Left lung (tissue), 4 donors: ENCODE measurements at regions not wholly inside any gene's neighbourhood (a gene's known extent, or its start where the extent isn't known, plus 50 kb on each side); places are given as distances from the start of the nearest gene placed in this dataset.

Experiments
- ATAC-seq: fragments of 200-7000 bp; cut with Tn5 transposase; one replicate; pipeline ENCODE4 v1.9.1; 2020; ENCODE audit warnings: moderate library complexity
- DNase-seq, 4 donors: peaks; one replicate each; pipeline ENCODE4 v3.0.0-alpha.2; 2013 to 2020
- H3K27ac ChIP-seq, 2 donors: fragments of 200-600 bp; sonication (generic) in 1 of 2; one replicate each; pipeline versions ENCODE4 v1.5.0 to v1.8.0; 2020 to 2021
- H3K27me3 ChIP-seq, 2 donors: fragments of 200-600 bp; sonication (generic) in 1 of 2; one replicate each; pipeline versions ENCODE4 v1.5.0 to v1.8.0; 2020 to 2021
- H3K36me3 ChIP-seq, 2 donors: fragments of 200-600 bp; sonication (generic) in 1 of 2; one replicate each; pipeline versions ENCODE4 v1.5.0 to v1.8.0; 2020 to 2021
- H3K4me1 ChIP-seq, 2 donors: fragments of 200-600 bp; one replicate each; pipeline ENCODE4 v1.8.0; 2021
- H3K4me3 ChIP-seq, 2 donors: fragments of 200-600 bp; sonication (generic) in 1 of 2; one replicate each; pipeline versions ENCODE4 v1.5.0 to v1.8.0; 2020 to 2021; ENCODE audit warnings: mild to moderate bottlenecking in 1 of 2
- H3K9me3 ChIP-seq, 2 donors: fragments of 200-600 bp; sonication (generic) in 1 of 2; one replicate each; pipeline versions ENCODE4 v1.5.0 to v1.8.0; 2020 to 2021
- CTCF ChIP-seq, 2 donors: fragments of 200-600 bp; sonication (generic) in 1 of 2; IDR thresholded peaks; one replicate each; pipeline versions ENCODE4 v1.5.0 to v1.8.0; 2021; ENCODE audit warnings: antibody characterized with exemption in 2 of 2
- intact Hi-C, 2 donors: fragments of 100-400 bp; cut with DNase I; formaldehyde crosslinking; loops; one replicate each; pipeline versions ENCODE4 v1.11.2 to v1.14.2; 2022
- donor health status: DM: no; HTN: yes; CAD: no.
- donor health status: DM: no; HTN: no; CAD: no.

GRCh38 chr14:95818581-95818980 is 58.1 kb upstream of the TUNAR start:
- no peaks in the 10 kb centered on the region for H3K4me1 ChIP-seq
- no peak overlapping the region for H3K27ac ChIP-seq
- ATAC-seq (no peak), DNase-seq (no peak)
- no peaks in the 10 kb centered on the region for H3K36me3 ChIP-seq
- H3K4me3 ChIP-seq: no peak overlapping the region
- TF ChIP-seq CTCF (IDR thresholded peaks at IDR 0.05): no peak
- intact Hi-C loops: no loop called here
- H3K27me3 ChIP-seq: peaks cover 0 to 29% of the 10 kb centered on the region in 2 donors
- no peaks in the 10 kb centered on the region for H3K9me3 ChIP-seq

GRCh38 chr14:95817271-95817670 is 59.4 kb upstream of the TUNAR start:
- Histone ChIP-seq H3K4me1 (no peaks in the 10 kb centered on the region), H3K4me3 (no peak overlapping the region), H3K9me3 (no peaks in the 10 kb centered on the region), H3K27ac (no peak overlapping the region), H3K27me3 (peaks cover 0 to 31% of the 10 kb centered on the region in 2 donors), H3K36me3 (no peaks in the 10 kb centered on the region)
- ATAC-seq (no peak), DNase-seq (no peak)
- intact Hi-C loops: no loop called here
- no peak for TF ChIP-seq CTCF (IDR thresholded peaks at IDR 0.05)

- intact Hi-C loops: no loop called here
- no peak overlapping the region for H3K27ac ChIP-seq
- no peak overlapping the region for H3K4me3 ChIP-seq
- H3K36me3 ChIP-seq: no peaks in the 10 kb centered on the region
- H3K4me1 ChIP-seq: no peaks in the 10 kb centered on the region
- DNase-seq: no peak
- peaks cover 0 to 35% of the 10 kb centered on the region in 2 donors for H3K27me3 ChIP-seq
- no peaks in the 10 kb centered on the region for H3K9me3 ChIP-seq
- TF ChIP-seq CTCF (IDR thresholded peaks at IDR 0.05): no peak
- ATAC-seq: no peak
Measured at GRCh38 chr14:95816539-95816938, 60.1 kb upstream of the TUNAR start.

- no peak overlapping the region for H3K27ac ChIP-seq
- DNase-seq (no peak), ATAC-seq (no peak)
- no peak for TF ChIP-seq CTCF (IDR thresholded peaks at IDR 0.05)
- intact Hi-C loops: no loop called here
- H3K4me1 ChIP-seq: no peaks in the 10 kb centered on the region
- H3K4me3 ChIP-seq: no peak overlapping the region
- H3K36me3 ChIP-seq: no peaks in the 10 kb centered on the region
- no peaks in the 10 kb centered on the region for H3K9me3 ChIP-seq
- peaks cover 0 to 40% of the 10 kb centered on the region in 2 donors for H3K27me3 ChIP-seq
Measured at GRCh38 chr14:95815226-95815690, 61.4 kb upstream of the TUNAR start.

- ATAC-seq: no peak
- Histone ChIP-seq H3K27ac (no peak overlapping the region), H3K27me3 (peaks cover 0 to 45% of the 10 kb centered on the region in 2 donors), H3K9me3 (no peaks in the 10 kb centered on the region), H3K4me1 (no peaks in the 10 kb centered on the region), H3K36me3 (no peaks in the 10 kb centered on the region), H3K4me3 (no peak overlapping the region)
- intact Hi-C loops: no loop called here
- no peak for TF ChIP-seq CTCF (IDR thresholded peaks at IDR 0.05)
- DNase-seq: no peak
Measured at GRCh38 chr14:95814363-95815225, 62.0 kb upstream of the TUNAR start.
